NCI-H146 treated with DMSO at 0.1 percent for 48 hours (cell line): ENCODE measurements at regions not wholly inside any gene's neighbourhood (a gene's known extent, or its start where the extent isn't known, plus 50 kb on each side); places are given as distances from the start of the nearest gene placed in this dataset.

Source experiments
- DNase-seq: peaks from one replicate; lab custom pipeline; 2025; ENCODE audit not compliant: unreplicated experiment; lab: John Stamatoyannopoulos, UW

DNA sequence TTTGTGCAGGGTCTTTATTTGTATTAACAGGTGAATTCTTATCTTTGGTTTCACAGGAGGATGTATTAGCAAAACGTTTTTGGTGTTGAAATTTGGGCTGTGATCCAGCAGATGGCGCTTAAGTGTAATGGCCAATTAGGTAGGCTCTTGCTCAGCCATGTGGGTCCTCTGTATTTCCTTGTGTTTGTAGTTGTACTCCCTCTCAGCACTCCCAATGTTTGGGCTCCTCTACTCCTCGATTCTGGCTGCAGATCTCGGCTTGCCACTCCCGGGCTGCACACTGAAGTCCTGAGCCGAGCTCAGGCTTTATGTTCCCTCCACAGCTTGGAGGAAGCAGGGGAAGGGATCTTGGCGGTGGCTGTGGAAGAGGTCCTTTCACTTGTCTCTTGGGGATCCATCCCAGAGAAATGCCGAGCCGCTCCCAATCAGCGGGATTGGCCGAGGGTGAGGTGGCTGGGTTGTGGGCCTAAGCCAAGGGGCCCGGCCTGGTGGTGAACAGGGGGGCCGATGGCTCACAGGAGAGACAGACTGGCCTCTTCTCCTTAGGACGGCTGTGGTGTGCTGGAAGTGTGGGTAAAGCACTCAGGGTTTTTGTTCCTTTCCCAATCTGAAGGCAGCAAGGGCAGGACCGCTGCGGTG is 133.7 kb downstream of the AEBP2 start:
- DNase-seq, result peak; percentile 62

DNA sequence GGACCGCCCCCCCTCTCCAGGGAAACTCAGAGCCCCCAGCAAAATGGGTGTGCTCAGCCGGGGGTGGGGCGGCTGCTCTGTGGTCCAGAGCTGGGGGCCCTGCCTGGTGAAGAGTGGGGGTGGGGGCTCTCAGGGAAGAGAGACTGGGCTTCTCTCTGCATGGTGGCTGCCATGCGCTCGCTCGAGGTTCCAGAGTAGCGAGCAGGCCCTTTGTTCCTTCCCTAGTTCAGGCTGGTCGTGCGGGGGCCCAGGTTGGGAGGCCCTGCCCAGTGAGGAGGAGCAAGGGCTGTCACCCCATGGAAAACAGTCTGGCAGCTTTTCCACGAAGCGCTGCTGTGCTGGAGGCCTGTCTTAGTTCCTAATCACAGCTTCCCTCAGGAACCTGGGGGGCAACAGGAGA is 134.6 kb downstream of the AEBP2 start:
- DNase-seq, result no peak

DNA sequence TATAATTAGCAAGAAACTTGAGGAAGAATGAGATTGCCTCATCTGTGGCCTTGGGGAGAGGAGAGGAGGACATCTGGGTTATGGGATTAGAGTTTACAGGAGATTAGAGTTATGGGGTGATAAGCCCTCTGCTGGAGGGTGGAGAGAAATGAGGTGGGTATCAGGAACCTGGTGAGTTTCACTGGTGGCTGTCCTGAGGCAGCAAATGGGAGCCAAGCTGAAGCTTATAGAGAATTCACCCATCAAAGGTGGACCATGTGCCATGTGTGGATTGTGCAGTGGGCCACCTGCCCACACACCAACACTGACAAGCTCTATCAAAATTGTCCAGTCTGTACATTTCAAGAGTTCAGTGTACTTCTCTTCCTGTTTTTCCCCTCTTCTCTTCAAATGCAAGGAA is 135.3 kb downstream of the AEBP2 start:
- no peak for DNase-seq

DNA sequence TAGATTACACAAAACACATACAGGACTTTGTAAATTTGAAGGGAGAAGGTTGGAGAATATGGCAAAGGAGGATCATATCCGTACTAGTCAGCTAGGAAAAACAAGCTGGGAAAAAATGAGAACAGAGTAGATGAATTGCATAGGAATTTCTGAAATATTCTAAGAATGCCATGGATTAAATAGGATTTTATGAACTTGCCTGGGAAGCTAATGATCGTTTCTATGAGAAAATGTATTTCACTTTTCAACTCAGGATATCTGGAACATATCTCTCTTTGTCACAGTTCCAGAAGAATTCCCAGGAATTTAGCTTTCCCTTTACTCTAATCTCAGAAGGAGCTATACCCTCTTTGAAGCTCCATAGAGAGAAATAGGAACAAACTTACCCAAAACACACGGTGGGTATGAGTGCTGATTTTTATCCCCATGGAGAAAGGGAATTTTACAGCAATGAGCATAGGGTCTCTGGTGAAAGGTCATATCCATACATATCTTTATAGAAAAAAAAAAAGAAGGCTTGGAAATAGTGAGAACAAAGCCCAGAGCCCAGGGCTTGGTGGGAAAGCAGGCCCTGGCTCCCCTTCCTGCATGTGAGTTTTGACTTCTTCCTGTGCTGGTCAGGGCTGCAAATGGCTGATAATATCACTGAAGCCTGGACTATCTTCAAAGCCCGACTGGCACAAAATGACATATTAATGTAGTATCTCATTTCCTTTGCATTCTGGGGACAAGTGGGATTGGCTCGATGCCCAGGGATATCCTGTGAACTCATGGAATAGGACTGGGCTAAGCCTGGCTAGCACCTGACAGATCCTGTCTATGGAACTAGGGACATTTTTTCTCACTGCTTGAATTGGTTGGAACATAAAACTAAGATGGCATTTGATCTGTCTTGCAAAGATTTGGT is 136.3 kb downstream of the AEBP2 start:
- DNase-seq, result peak; percentile 78

DNA sequence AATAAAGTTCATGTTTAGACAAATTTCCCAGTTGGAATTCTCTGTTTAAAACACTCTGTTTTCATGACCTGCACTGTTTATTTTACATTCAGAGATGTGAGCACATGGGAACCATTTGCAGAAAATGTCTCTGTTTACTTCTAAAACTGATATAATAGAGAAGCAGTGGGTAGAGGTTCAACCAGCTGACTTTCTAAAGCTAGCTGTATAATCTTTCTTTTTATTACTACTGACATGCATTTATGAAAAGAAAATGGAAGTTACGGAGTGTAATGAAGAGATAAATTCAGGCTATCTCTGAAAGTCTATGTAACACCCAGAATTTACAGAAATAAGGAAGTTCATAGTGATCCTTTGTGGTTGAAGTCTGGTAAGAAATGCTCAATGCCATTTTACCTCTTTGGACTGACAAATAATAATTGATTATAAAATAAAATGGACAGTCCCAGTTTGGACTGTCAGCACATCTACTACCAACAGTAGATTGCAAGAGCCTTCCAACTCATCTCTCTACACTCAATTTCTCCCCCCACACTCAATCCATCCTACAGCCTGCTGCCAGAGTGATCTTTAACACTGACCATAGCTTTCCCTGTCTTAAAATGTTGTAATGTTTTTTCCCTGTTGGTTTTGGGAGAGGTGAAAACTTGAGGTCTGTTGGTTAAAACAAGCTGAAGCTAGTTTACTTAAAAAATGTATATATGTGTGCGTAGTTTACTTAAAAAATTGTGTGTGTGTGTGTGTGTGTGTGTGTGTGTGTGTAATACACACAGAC is 137.4 kb downstream of the AEBP2 start:
- no peak for DNase-seq

DNA sequence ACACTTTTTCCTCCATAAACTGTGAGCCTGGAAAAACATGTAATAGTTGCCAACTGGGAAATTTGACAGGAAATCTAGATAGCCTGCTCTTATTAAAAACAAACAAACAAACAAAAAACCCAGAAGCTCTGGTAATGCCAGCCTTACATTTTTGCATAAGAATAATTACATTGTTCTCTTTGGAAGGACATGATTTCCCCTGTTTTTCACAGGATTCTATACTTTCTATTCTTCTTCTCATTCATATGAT is 137.9 kb downstream of the AEBP2 start:
- DNase-seq, result no peak

DNA sequence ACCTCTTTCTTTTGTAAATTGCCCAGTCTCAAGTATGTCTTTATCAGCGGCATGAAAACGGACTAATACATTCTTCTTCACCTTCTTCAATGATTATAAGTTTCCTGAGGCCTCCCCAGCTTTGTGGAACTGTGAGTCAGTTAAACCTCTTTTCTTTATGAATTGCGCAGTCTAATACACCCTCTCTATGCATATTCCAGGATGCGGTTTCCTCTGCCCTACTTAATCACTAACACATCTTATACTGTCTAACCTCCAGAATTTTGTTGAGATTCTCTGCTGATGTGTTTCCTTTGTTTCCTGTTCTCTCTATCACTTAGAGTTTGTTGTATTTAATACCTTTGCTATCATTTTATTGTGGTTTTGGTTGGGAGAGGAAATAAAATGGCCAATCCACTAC is 145.4 kb downstream of the AEBP2 start:
- no peak for DNase-seq

DNA sequence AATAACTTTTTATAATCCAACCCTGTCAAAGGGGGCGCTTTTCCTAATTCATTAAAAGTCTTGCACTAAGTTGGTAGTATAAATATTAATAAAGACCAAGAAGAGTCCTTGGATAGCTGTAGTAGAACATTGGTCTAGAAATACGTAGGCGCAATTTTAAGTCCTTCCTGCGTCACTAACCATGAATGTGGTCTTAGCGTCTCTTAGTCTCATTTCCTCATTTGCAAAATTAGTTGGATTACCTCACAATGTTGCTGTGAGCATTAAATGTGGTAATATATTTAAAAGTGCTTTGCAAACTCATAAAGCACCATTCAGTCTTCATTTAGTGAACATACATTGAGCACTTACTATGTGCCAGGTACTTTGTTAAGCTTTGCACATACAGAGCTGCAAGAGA is 149.7 kb downstream of the AEBP2 start:
- no peak for DNase-seq

DNA sequence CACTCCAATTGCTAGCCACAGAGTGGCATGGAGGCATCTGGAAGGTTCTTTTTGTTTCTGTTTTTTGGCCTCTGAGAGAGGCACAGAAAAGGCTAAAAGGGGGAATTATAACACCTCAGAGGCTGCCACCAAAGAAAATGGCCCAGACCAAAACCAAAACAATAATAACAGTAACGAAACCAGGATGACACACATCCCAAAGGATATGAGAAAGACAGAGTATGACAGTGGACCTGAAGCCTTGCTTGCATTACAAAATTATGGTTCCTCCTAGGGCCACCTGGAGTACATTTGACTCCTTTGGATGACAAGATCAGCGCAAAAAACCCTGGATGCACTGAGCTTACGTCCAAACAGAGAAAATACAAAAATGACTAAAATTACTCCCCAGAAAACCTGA is 152.7 kb downstream of the AEBP2 start:
- DNase-seq, result no peak

DNA sequence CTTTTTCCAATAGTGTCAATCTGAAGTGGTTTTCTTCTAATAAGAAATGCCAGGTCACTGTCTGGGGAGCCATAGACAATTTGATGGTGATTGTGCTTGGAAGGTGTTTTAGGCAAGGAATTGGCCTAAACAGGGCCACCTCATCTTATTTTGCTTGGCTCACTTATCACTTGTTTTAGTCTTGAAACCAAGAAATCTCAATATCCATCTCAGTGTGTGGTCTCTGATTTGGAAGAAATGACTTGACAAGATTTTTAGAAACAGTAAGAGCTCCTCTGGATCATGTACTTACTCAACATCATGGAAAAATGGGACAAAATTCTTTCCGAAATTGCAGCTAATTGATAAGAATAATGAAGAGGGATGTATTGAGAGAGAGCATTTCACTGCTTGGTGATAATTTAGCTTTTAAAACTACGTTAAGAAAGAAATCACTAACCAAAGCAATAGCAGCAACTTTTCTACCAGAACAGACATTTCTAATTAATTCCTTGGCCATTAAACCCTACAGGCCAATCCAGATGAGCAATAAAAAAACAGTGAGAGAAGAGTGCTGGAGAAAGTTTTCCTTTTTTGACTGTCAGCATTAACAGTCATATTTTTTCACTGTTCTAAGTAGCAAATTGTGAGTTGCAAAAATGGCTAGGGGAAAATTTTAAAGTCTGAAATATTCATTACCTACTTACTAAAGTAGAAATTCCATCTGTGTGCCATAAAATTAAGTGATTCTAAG is 157.3 kb downstream of the AEBP2 start:
- DNase-seq, result no peak

DNA sequence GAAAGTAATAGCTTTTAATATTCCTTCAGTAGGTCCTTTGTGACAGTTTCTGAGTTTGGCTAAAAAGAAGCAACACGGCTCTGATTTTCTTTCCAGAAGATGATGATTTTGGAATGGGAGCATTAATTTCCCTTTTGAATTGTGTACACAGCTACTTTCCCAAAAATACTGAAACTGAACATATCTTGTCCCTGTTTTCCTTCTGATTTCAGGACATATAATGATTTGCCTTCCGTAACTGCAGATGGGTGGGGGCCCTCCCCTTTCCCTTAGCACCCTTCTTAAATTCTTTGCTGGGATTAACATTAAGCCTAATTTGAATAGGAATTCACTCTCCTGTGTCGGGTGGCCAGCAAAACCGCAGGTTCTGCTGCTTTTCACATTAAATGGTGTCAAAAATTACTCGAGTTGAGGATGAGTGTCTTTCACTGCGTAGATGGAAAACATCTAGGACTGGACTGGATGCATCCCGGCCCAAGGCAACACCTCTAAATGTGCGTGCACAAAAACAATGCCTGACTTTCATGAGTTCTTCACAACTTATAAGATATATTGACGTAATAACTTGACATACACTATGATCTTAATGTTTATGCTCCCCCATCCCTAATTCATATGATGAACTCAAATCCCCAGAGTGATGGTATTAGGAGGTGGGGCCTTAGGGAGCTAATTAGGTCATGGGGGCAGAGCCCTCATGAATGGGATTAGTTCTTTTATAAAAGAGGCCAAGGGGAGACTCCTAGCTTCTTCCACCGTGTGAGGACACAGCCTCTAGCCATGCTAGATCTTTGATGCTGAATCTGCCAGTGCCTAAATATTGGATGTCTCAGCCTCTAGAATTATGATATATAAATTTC is 158.1 kb downstream of the AEBP2 start:
- no peak for DNase-seq

DNA sequence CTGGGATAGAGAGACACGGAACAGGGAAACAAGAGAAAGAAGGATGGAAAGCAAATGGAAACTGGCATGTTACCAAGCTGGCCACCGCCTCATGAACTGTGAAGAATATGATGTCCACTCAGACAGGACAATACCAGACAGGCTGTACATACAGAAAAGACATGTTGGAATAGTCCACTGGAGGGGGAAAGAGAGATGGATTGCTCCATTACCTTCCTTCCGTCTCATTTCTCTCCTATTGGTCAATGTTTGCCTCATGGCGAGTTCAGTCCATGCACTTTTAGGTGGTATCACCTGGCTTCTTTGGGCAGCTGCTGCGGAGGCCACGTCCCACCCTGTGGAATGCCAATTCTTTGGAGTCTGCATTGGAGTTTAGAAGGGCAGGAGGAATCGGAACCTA is 166.4 kb downstream of the AEBP2 start:
- DNase-seq, result no peak

DNA sequence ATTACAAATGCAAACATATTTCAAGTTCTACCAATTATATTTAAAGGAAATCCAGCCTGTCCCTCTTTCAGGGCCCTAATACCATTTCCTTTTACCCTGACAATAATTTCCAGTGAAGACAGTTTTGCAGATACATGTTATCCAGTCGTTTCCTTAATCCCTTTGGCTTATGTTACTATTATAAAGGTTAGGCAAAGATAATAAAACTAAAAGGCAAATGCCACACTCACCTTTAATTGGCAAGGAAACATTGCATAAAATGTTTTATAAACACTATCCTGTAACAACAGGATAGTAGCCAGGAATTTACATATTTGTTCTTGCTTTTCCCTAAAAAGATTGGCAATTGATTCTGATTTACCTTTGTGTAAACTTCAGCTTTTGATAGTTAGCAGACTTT is 168.7 kb downstream of the AEBP2 start:
- DNase-seq, result no peak

DNA sequence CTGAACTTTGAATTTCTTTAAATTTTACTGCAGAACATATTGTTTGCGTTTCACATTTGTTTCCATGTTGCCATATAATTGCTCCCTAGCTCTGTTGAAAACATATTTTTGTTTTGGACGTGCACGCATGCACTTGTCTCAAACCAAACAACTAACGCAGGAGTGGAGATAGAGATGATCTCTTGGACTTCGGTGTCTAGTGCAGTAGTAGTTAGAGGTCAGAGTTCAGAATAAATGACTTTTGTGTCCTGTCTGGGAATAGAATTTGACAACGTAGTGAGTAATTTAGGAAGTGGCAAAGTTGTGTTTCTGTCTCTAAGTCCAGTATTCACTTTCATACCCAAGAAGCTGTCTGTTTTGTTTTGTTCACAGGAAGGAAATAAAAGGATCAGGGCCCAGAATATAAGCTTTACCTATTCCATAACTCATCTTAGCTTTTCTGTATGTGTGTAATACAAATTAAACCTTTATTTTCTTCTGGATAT is 173.8 kb downstream of the AEBP2 start:
- DNase-seq, result no peak

DNA sequence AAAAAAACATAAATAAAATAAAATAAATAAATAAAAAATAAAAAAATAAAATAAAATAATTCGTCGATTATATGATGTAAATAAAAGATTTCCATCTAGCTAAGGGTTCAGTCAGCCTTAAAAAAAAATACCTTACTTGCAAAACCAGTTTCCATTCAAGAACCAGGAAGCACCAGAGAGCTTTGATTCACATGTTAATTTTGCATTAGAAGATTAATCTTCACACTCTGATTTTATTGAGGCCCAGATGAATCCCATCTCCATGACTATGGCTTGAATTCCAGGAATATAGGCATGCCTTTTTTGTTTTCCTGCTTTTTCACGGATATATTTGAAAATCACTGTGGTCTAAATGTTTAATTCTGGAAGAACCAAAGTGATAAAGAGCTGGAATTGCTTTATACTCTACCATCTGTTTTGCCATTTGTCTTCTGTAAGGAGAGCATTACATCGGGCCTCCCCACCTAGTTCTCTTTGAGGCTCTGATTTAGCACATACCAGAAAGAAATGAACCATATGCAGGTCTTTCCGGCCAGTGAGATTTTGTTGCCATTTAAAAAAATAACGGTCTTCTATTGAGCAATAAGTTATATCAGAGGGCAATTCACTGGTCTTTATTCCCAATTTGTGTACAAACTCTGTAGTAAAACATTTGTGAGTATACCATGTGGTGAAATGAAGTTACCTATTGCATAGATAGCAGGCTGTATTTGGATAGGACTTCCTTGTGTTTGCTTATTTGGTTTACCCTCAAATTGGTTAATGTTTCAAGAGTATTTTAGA is 175.5 kb downstream of the AEBP2 start:
- DNase-seq, result no peak

DNA sequence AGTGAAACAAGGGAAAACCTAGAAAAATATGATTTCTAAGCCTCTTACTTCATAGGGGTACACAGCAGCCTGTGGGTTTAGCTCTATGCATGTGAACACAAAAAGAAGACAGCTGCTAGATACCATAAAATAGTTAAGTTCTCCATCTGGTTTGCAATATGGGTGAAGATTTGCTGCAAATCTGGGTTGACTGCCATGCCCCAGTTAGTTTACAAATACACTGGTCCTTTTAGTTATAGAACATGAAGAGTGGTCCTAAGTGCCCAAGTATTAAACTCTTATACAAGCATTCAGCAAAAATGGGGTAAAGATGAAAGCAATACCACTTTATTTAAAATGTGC is 176.1 kb downstream of the AEBP2 start:
- DNase-seq, result no peak

DNA sequence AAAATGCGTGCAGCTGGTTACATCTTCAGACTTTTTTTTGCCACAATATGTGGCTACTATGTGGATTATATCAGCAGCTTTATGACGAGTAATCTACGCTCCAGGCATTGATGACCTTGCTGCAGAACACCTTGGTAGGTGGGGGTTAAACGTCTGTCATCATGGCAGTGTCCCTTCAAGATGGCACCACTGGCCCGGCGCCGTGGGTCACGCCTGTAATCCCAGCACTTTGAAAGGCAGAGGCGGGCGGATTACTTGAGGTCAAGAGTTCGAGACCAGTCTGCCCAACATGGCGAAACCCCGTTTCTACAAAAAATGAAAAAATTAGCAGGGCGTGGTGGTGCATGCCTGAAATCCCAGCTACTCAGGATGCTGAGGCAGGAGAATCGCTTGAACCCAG is 177.5 kb downstream of the AEBP2 start:
- DNase-seq, result no peak

DNA sequence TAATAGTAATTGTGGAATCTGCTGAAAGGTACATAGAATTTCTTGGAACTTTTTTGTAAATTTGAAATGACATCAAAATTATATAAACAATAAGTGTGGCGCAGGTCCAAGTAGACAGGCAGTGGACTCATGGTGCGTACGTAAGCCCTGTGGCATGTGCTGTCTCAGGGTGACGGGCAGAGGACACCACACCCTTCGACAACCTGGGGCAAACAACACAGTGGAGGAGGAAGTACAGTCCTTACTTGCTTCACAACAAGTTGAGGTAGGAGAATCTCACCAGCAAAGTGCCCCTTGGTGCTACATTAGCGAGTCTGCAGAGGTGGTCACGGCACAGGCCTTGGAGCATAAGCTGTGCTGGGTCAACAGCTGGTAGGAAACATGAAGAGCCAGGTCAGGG is 180.9 kb downstream of the AEBP2 start:
- no peak for DNase-seq

DNA sequence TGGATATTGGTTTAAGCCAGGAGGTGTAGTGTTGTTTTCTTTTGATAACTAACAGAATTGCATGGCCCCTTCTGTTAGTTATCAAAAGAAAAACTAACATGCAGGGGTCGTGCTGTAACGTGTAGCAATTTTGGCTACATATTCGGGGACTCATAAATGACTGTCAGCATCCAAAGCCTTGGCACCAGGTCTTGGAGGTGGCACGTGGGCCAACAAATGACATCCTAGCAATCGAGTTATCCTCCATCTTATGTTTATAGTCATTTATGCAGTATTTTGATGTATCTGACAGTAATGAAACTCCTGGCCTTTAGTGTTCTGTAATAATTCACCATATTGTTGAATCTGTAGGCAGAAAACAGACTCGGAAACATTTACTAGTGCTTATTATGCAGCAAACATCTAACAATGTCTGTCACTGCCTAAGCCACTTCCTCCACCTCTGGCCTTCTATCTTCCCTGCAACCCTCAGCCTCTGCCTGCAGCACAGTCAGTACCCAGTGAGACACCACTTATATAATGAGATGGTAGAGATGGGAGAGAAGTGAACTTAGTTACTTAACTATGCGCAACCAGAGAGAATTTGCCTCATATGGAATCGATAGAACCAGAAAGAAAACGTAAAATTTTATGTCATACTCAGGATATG is 184.6 kb downstream of the AEBP2 start:
- DNase-seq, result no peak
